SK-N-SH (cell line): ENCODE measurements at regions not wholly inside any gene's neighbourhood (a gene's known extent, or its start where the extent isn't known, plus 50 kb on each side); places are given as distances from the start of the nearest gene placed in this dataset.

Experiments used
- CTCF ChIA-PET: fragments of 300-600, 350-600 bp; formaldehyde crosslinking; extraction: SDS; loops from one replicate; lab custom pipeline; 2021; lab: Yijun Ruan, JAX
- POLR2A ChIA-PET: fragments of 350-600 bp; sonication (Branson Sonifier 250); formaldehyde crosslinking; extraction: SDS; loops from one replicate; lab custom pipeline; 2020; ENCODE audit warnings: antibody characterized with exemption, inconsistent platforms; lab: Yijun Ruan, JAX
- DNase-seq: peaks from one replicate; pipeline ENCODE4 v3.0.0; 2012
- H2AFZ ChIP-seq: fragments of 200-600 bp; sonication (generic); 2 replicates; pipeline ENCODE4 v1.8.1; 2016; ENCODE audit warnings: antibody characterized with exemption, mild to moderate bottlenecking, low read depth
- H3F3A ChIP-seq: fragments of 200-600 bp; sonication (generic); replicated peaks from 2 replicates; pipeline ENCODE3; 2016; ENCODE audit warnings: antibody characterized with exemption, mild to moderate bottlenecking; ENCODE audit not compliant: insufficient read depth
- H3K27ac ChIP-seq, 2 experiments: fragments of 200-500 bp in 1 of 2; fragments of 200-600 bp in 1 of 2; sonication (Bioruptor generic) in 1 of 2; sonication (generic), shearing (Covaris generic) in 1 of 2; 2 replicates each; pipeline versions ENCODE4 v1.5.1 to v1.6.1; 2014 to 2016; ENCODE audit warnings: low read depth in 2 of 2, inconsistent platforms in 1 of 2, low read length in 1 of 2, mild to moderate bottlenecking in 1 of 2, mixed read lengths in 1 of 2
- H3K27me3 ChIP-seq: fragments of 200-600 bp; sonication (generic), shearing (Covaris generic); 2 replicates; pipeline ENCODE4 v1.6.1; 2016; ENCODE audit warnings: mixed run types; ENCODE audit not compliant: insufficient read depth
- H3K36me3 ChIP-seq, 2 experiments: fragments of 200-500 bp in 1 of 2; fragments of 200-600 bp in 1 of 2; sonication (Bioruptor generic) in 1 of 2; sonication (generic) in 1 of 2; replicated peaks in 1 of 2; 2 replicates each; pipeline versions ENCODE3 to v1.5.1; 2014 to 2016; ENCODE audit warnings: low read length in 1 of 2, mild to moderate bottlenecking in 1 of 2; ENCODE audit not compliant: insufficient read depth in 2 of 2, control insufficient read depth in 1 of 2
- H3K4me1 ChIP-seq, 2 experiments: fragments of 200-500 bp in 1 of 2; fragments of 200-600 bp in 1 of 2; sonication (Bioruptor generic) in 1 of 2; sonication (generic), shearing (Covaris generic) in 1 of 2; 2 replicates each; pipeline versions ENCODE4 v1.5.1 to v1.6.1; 2014 to 2016; ENCODE audit warnings: low read depth in 1 of 2, low read length in 1 of 2, mixed run types in 1 of 2; ENCODE audit not compliant: insufficient read depth in 2 of 2, control insufficient read depth in 1 of 2
- H3K4me2 ChIP-seq: fragments of 200-600 bp; sonication (generic), shearing (Covaris generic); 2 replicates; pipeline ENCODE4 v1.6.1; 2017; ENCODE audit warnings: mixed run types
- H3K4me3 ChIP-seq, 2 experiments: fragments of 200-500 bp in 1 of 2; fragments of 200-600 bp in 1 of 2; sonication (Bioruptor generic) in 1 of 2; sonication (generic), shearing (Covaris generic) in 1 of 2; 2 replicates each; pipeline versions ENCODE4 v1.5.1 to v1.8.1; 2014 to 2016; ENCODE audit warnings: low read depth in 2 of 2, inconsistent platforms in 1 of 2, low read length in 1 of 2, mild to moderate bottlenecking in 1 of 2, mixed read lengths in 1 of 2, moderate library complexity in 1 of 2
- H3K79me2 ChIP-seq: fragments of 200-600 bp; sonication (generic); 2 replicates; pipeline ENCODE4 v1.8.1; 2017; ENCODE audit warnings: mild to moderate bottlenecking; ENCODE audit not compliant: insufficient read depth
- H3K9ac ChIP-seq: fragments of 200-600 bp; sonication (generic); 2 replicates; pipeline ENCODE4 v1.6.1; 2017; ENCODE audit warnings: mixed run types
- H3K9me2 ChIP-seq: fragments of 200-600 bp; sonication (generic); 2 replicates; pipeline ENCODE4 v1.6.1; 2017; ENCODE audit warnings: mixed run types
- H3K9me3 ChIP-seq: fragments of 200-600 bp; sonication (generic); 2 replicates; pipeline ENCODE4 v1.6.1; 2017; ENCODE audit warnings: mixed run types, mild to moderate bottlenecking, moderate library complexity
- H4K20me1 ChIP-seq: fragments of 200-600 bp; sonication (generic); 2 replicates; pipeline ENCODE4 v1.6.1; 2017; ENCODE audit warnings: mild to moderate bottlenecking, mixed run types; ENCODE audit not compliant: insufficient read depth
- CHD2 ChIP-seq: fragments of 150-350 bp; IDR thresholded peaks from 2 replicates; pipeline ENCODE4 v1.6.1; 2018; ENCODE audit warnings: low read length; ENCODE audit not compliant: partially characterized antibody
- CTCF ChIP-seq: fragments of 200-600 bp; sonication (generic); IDR thresholded peaks from 2 replicates; pipeline ENCODE4 v1.6.1; 2017; ENCODE audit warnings: antibody characterized with exemption, mild to moderate bottlenecking, moderate library complexity
- EP300 ChIP-seq, 2 experiments: IDR thresholded peaks; 2 replicates each; pipeline versions ENCODE4 v1.4.0 to v1.6.1; 2012; ENCODE audit warnings: borderline replicate concordance in 1 of 2, low read depth in 1 of 2, low read length in 1 of 2
- FOSL2 ChIP-seq: IDR thresholded peaks from 2 replicates; pipeline ENCODE4 v1.4.0; 2012; ENCODE audit warnings: low read depth, mild to moderate bottlenecking, moderate library complexity, borderline replicate concordance
- GABPA ChIP-seq: IDR thresholded peaks from 2 replicates; pipeline ENCODE4 v1.4.0; 2012; ENCODE audit warnings: low read depth, mild to moderate bottlenecking
- IRF3 ChIP-seq: fragments of 150-350 bp; IDR thresholded peaks from 2 replicates; pipeline ENCODE4 v1.6.1; 2016; ENCODE audit warnings: mild to moderate bottlenecking, low read depth, low read length
- MAX ChIP-seq: IDR thresholded peaks from 2 replicates; pipeline ENCODE4 v1.4.0; 2012; ENCODE audit warnings: low read depth
- MEF2A ChIP-seq: IDR thresholded peaks from 2 replicates; pipeline ENCODE4 v1.4.0; 2012; ENCODE audit warnings: low read depth, borderline replicate concordance
- NRF1 ChIP-seq: IDR thresholded peaks from 2 replicates; pipeline ENCODE4 v1.6.1; 2012; ENCODE audit warnings: low read depth, mild to moderate bottlenecking, low read length
- RCOR1 ChIP-seq: fragments of 150-350 bp; IDR thresholded peaks from 2 replicates; pipeline ENCODE4 v1.6.1; 2017; ENCODE audit warnings: antibody characterized with exemption, low read length
- SIN3A ChIP-seq: IDR thresholded peaks from 2 replicates; pipeline ENCODE4 v1.6.1; 2012; ENCODE audit warnings: low read depth, mild to moderate bottlenecking, low read length, moderate library complexity, borderline replicate concordance
- TAF1 ChIP-seq: IDR thresholded peaks from 2 replicates; pipeline ENCODE4 v1.6.1; 2012; ENCODE audit warnings: low read depth, mild to moderate bottlenecking, low read length, moderate library complexity, borderline replicate concordance
- TCF12 ChIP-seq: IDR thresholded peaks from 2 replicates; pipeline ENCODE4 v1.4.0; 2012
- USF1 ChIP-seq: IDR thresholded peaks from 2 replicates; pipeline ENCODE4 v1.4.0; 2012; ENCODE audit warnings: low read depth, borderline replicate concordance
- USF2 ChIP-seq: fragments of 150-350 bp; IDR thresholded peaks from 2 replicates; pipeline ENCODE4 v1.6.1; 2017; ENCODE audit warnings: antibody characterized with exemption, low read length, low read depth, borderline replicate concordance
- ZBTB33 ChIP-seq: IDR thresholded peaks from 2 replicates; pipeline ENCODE4 v1.4.0; 2012; ENCODE audit warnings: low read depth, borderline replicate concordance
- WGBS: methylation state at CpG from one replicate; pipeline ENCODE4 v1.1.6; 2017; ENCODE audit warnings: low lambda C conversion rate; 5-methylcytosine and 5-hydroxymethylcytosine counted together

GRCh38 chr4:130712038-130712437, 1616.1 kb downstream of the C4orf33 start:
- Histone ChIP-seq H3K4me1 (no peaks in the 10 kb centered on the region), H3K36me3 (no peaks in the 10 kb centered on the region), H3K79me2 (no peaks in the 10 kb centered on the region), H3K4me3 (no peak overlapping the region), H3K9ac (no peak overlapping the region), H3K9me3 (no peaks in the 10 kb centered on the region), H3K27me3 (no peaks in the 10 kb centered on the region), H3K9me2 (no peaks in the 10 kb centered on the region), H4K20me1 (no peaks in the 10 kb centered on the region), H3K4me2 (no peak overlapping the region), H2AFZ (no peak overlapping the region), H3K27ac (no peak overlapping the region), H3F3A (no peaks in the 10 kb centered on the region)
- CTCF ChIA-PET, result interaction anchor here (1.2 kb wide), 1 partner anchor 12 kb away, joined by 5 read pairs; no protein-coding TSS in a partner anchor
- TF ChIP-seq MAX (no peak), TCF12 (peak; percentile 26), NRF1 (no peak), TAF1 (no peak), FOSL2 (peak; percentile 30; the same call in 1 of the 2 replicates), EP300 (IDR thresholded peaks at IDR 0.05; ENCODE audit: borderline replicate concordance in 1 of 2, low read depth in 1 of 2, low read length in 1 of 2) (no peak), CTCF (no peak)
- no peak for DNase-seq
- WGBS, result 0% methylated on average over 1 of the region's 1 CpG
- POLR2A ChIA-PET, result no interaction called here

- no peak for TF ChIP-seq MAX
- TF ChIP-seq USF1, result no peak
- TF ChIP-seq TAF1, result no peak
- TF ChIP-seq GABPA, result no peak
- TF ChIP-seq CHD2, result no peak
- TF ChIP-seq SIN3A, result no peak
- no peak for TF ChIP-seq TCF12
- TF ChIP-seq IRF3, result no peak
- TF ChIP-seq FOSL2, result no peak
- TF ChIP-seq MEF2A, result no peak
- TF ChIP-seq USF2, result no peak
- TF ChIP-seq ZBTB33, result no peak
- TF ChIP-seq NRF1, result no peak
- TF ChIP-seq RCOR1, result no peak
- no peak for TF ChIP-seq EP300 (IDR thresholded peaks at IDR 0.05; ENCODE audit: borderline replicate concordance in 1 of 2, low read depth in 1 of 2, low read length in 1 of 2)
- Histone ChIP-seq H2AFZ (no peak overlapping the region), H3K27ac (no peak overlapping the region), H3K79me2 (no peaks in the 10 kb centered on the region), H4K20me1 (no peaks in the 10 kb centered on the region), H3K36me3 (no peaks in the 10 kb centered on the region), H3K4me3 (no peak overlapping the region), H3K4me1 (no peaks in the 10 kb centered on the region), H3K9ac (no peak overlapping the region), H3K9me3 (no peaks in the 10 kb centered on the region), H3F3A (no peaks in the 10 kb centered on the region), H3K4me2 (no peak overlapping the region), H3K9me2 (no peaks in the 10 kb centered on the region), H3K27me3 (no peaks in the 10 kb centered on the region)
- 5% methylated on average over 1 of the region's 1 CpG for WGBS
- ChIA-PET POLR2A (no interaction called here), CTCF (no interaction called here)
- DNase-seq, result no peak
Observed at GRCh38 chr4:130714006-130714405, 1618.1 kb downstream of the C4orf33 start.
